Transverse colon (tissue), 4 donors: ENCODE measurements at regions not wholly inside any gene's neighbourhood (a gene's known extent, or its start where the extent isn't known, plus 50 kb on each side); places are given as distances from the start of the nearest gene placed in this dataset.

ENCODE experiments used
- DNase-seq: peaks from one replicate; pipeline ENCODE4 v3.0.0-alpha.2; 2019
- H3K27ac ChIP-seq, 4 donors: fragments of 200-600 bp; sonication (generic); 2 replicates each; pipeline ENCODE4 v1.5.1; 2016 to 2018; ENCODE audit warnings: inconsistent platforms in 4 of 4
- H3K27me3 ChIP-seq: fragments of 200-600 bp; sonication (generic); 2 replicates; pipeline ENCODE4 v1.5.1; 2017; ENCODE audit warnings: inconsistent platforms
- H3K36me3 ChIP-seq, 4 donors: fragments of 200-600 bp; sonication (generic); 2 replicates each; pipeline ENCODE4 v1.5.1; 2017 to 2019; ENCODE audit warnings: inconsistent platforms in 4 of 4
- H3K4me1 ChIP-seq, 4 donors: fragments of 200-600 bp; sonication (generic); 2 replicates each; pipeline ENCODE4 v1.5.1; 2017 to 2020; ENCODE audit warnings: inconsistent platforms in 4 of 4
- H3K4me3 ChIP-seq, 4 donors: fragments of 200-600 bp; sonication (generic); 1 replicate in 1 of 4; 2 replicates in 3 of 4; pipeline versions ENCODE4 v1.5.1 to v1.6.1; 2017 to 2019; ENCODE audit warnings: inconsistent platforms in 4 of 4
- H3K9me3 ChIP-seq, 2 donors: fragments of 200-600 bp; sonication (generic); 2 replicates each; pipeline ENCODE4 v1.5.1; 2017 to 2019; ENCODE audit warnings: inconsistent platforms in 2 of 2
- CTCF ChIP-seq, 5 experiments: fragments of 200-600 bp in 3 of 5; fragments of 450-650 bp in 2 of 5; sonication (generic) in 3 of 5; IDR thresholded peaks; 1 replicate in 2 of 5; 2 replicates in 3 of 5; pipeline ENCODE4 v1.5.1; 2016 to 2017; ENCODE audit warnings: antibody characterized with exemption in 5 of 5, inconsistent platforms in 3 of 5, mild to moderate bottlenecking in 2 of 5, moderate library complexity in 1 of 5
- EP300 ChIP-seq: sonication (generic); formaldehyde crosslinking; IDR thresholded peaks from one replicate; pipeline ENCODE4 v1.6.1; 2017; ENCODE audit warnings: antibody characterized with exemption, low read depth
- POLR2A ChIP-seq: fragments of 450-650 bp; IDR thresholded peaks from one replicate; pipeline ENCODE4 v1.6.1; 2016; ENCODE audit warnings: antibody characterized with exemption, mild to moderate bottlenecking, moderate library complexity
- POLR2AphosphoS5 ChIP-seq, 3 donors: sonication (generic); formaldehyde crosslinking; IDR thresholded peaks; one replicate each; pipeline ENCODE4 v1.6.1; 2016; ENCODE audit warnings: antibody characterized with exemption in 3 of 3
- WGBS, 2 donors: methylation state at CpG; one replicate each; pipeline ENCODE4 v1.1.5; 2018; ENCODE audit warnings: low coverage in 1 of 2; 5-methylcytosine and 5-hydroxymethylcytosine counted together
- in situ Hi-C, 4 donors: fragments of 200-750 bp; cut with MboI; loops; one replicate each; pipeline versions ENCODE4 v1.15.0 to v1.15.1; 2017; ENCODE audit warnings: low sequenced_read_pairs in 3 of 4, low pct_ligation_motif_present in 1 of 4, low pct_unique_long_range_greater_than_20kb in 1 of 4
- intact Hi-C: fragments of 100-400 bp; cut with DNase I; formaldehyde crosslinking; loops from one replicate; pipeline ENCODE4 v1.15.1; 2023; ENCODE audit warnings: low total_unique reads

- intact Hi-C loops (no loop called here), in situ Hi-C loops (no loop called here)
- no peak overlapping the region for H3K4me3 ChIP-seq
- H3K4me1 ChIP-seq, result peaks cover 0 to 11% (median 2%) of the 10 kb centered on the region in 4 donors
- DNase-seq, result no peak
- H3K9me3 ChIP-seq, result no peaks in the 10 kb centered on the region
- no peak overlapping the region for H3K27ac ChIP-seq
- 84% methylated on average over 5 of the region's 5 CpGs; no CpG with 5 or more reads in 1 of the 2 donors for WGBS, 2 donors
- TF ChIP-seq POLR2A (no peak), EP300 (no peak), CTCF (IDR thresholded peaks at IDR 0.05) (no peak)
- no peaks in the 10 kb centered on the region for H3K27me3 ChIP-seq
- no peaks in the 10 kb centered on the region for H3K36me3 ChIP-seq
Measured at GRCh38 chr17:65356536-65356935, 204.9 kb downstream of the AXIN2 start.

GRCh38 chr17:65355246-65355645 lies 206.2 kb downstream of the AXIN2 start:
- DNase-seq, result no peak
- Histone ChIP-seq H3K9me3 (peaks cover 0 to 2% of the 10 kb centered on the region in 2 donors), H3K36me3 (no peaks in the 10 kb centered on the region), H3K4me1 (no peaks in the 10 kb centered on the region), H3K27me3 (no peaks in the 10 kb centered on the region), H3K27ac (no peak overlapping the region), H3K4me3 (no peak overlapping the region)
- intact Hi-C loops (no loop called here), in situ Hi-C loops (no loop called here)
- 65 to 83% methylated on average over 1 to 4 of the region's 4 CpGs for WGBS, 2 donors
- TF ChIP-seq CTCF (IDR thresholded peaks at IDR 0.05), result no peak
- TF ChIP-seq POLR2A, result no peak
- no peak for TF ChIP-seq EP300
- no peak for TF ChIP-seq POLR2AphosphoS5 (IDR thresholded peaks at IDR 0.05)

GRCh38 chr17:65349916-65350315 lies 211.5 kb downstream of the AXIN2 start:
- H3K4me1 ChIP-seq, result no peaks in the 10 kb centered on the region
- TF ChIP-seq CTCF (IDR thresholded peaks at IDR 0.05), result no peak
- no peak for TF ChIP-seq EP300
- TF ChIP-seq POLR2AphosphoS5 (IDR thresholded peaks at IDR 0.05), result no peak
- TF ChIP-seq POLR2A, result no peak
- intact Hi-C loops, result no loop called here
- H3K4me3 ChIP-seq, result no peak overlapping the region
- peaks cover 0 to 8% of the 10 kb centered on the region in 2 donors for H3K9me3 ChIP-seq
- DNase-seq, result no peak
- no peak overlapping the region for H3K27ac ChIP-seq
- 83% methylated on average over 1 of the region's 1 CpG; no CpG with 5 or more reads in 1 of the 2 donors for WGBS, 2 donors
- in situ Hi-C loops, result no loop called here
- H3K27me3 ChIP-seq, result no peaks in the 10 kb centered on the region
- H3K36me3 ChIP-seq, result no peaks in the 10 kb centered on the region

GRCh38 chr17:65346166-65346565 lies 209.0 kb downstream of the RGS9 start:
- Histone ChIP-seq H3K36me3 (no peaks in the 10 kb centered on the region), H3K4me3 (no peak overlapping the region), H3K9me3 (peaks cover 0 to 8% of the 10 kb centered on the region in 2 donors), H3K27me3 (no peaks in the 10 kb centered on the region), H3K4me1 (no peaks in the 10 kb centered on the region), H3K27ac (no peak overlapping the region)
- in situ Hi-C loops (no loop called here), intact Hi-C loops (no loop called here)
- DNase-seq, result no peak
- TF ChIP-seq POLR2AphosphoS5 (IDR thresholded peaks at IDR 0.05) (no peak), POLR2A (no peak), CTCF (IDR thresholded peaks at IDR 0.05) (no peak), EP300 (no peak)
- 79% methylated on average over 2 of the region's 2 CpGs; no CpG with 5 or more reads in 1 of the 2 donors for WGBS, 2 donors
